Activated CD8-positive, alpha-beta T cell treated with anti-CD3 and anti-CD28 coated beads for 36 hours (primary cell): ENCODE measurements at regions not wholly inside any gene's neighbourhood (a gene's known extent, or its start where the extent isn't known, plus 50 kb on each side); places are given as distances from the start of the nearest gene placed in this dataset.

Source experiments
- ATAC-seq: fragments of 200-7000 bp; cut with Tn5 transposase; one replicate; pipeline ENCODE4 v1.10.0; 2021; ENCODE audit warnings: mild to moderate bottlenecking, moderate library complexity
- CTCF ChIA-PET: fragments of 350-600 bp; sonication (Branson Sonifier 250); formaldehyde crosslinking; loops from one replicate; lab custom pipeline; 2021; ENCODE audit warnings: antibody characterized with exemption; lab: Charles Lee
- POLR2A ChIA-PET: fragments of 350-600 bp; sonication (Branson Sonifier 250); formaldehyde crosslinking; loops from one replicate; lab custom pipeline; 2021; ENCODE audit warnings: antibody characterized with exemption; lab: Charles Lee
- DNase-seq: peaks from one replicate; pipeline ENCODE4 v3.0.0-alpha.2; 2020
- H3K27ac Mint-ChIP-seq: one replicate; pipeline ENCODE4 v1.8.0; 2021; ENCODE audit warnings: mild to moderate bottlenecking, mixed read lengths
- H3K27me3 Mint-ChIP-seq: one replicate; pipeline ENCODE4 v1.8.0; 2021; ENCODE audit warnings: mixed read lengths
- H3K36me3 Mint-ChIP-seq: one replicate; pipeline ENCODE4 v1.8.0; 2021; ENCODE audit warnings: low read depth, mixed read lengths
- H3K4me1 Mint-ChIP-seq: one replicate; pipeline ENCODE4 v1.8.0; 2021; ENCODE audit warnings: low read depth, mixed read lengths
- H3K4me3 Mint-ChIP-seq: one replicate; pipeline ENCODE4 v1.8.0; 2021; ENCODE audit warnings: mild to moderate bottlenecking, moderate library complexity, mixed read lengths
- H3K9me3 Mint-ChIP-seq: one replicate; pipeline ENCODE4 v1.8.0; 2021; ENCODE audit warnings: mixed read lengths
- CTCF ChIP-seq: fragments of 200-600 bp; IDR thresholded peaks from one replicate; pipeline ENCODE4 v1.8.0; 2022; ENCODE audit warnings: antibody characterized with exemption, mild to moderate bottlenecking
- intact Hi-C: fragments of 100-400 bp; cut with micrococcal nuclease; formaldehyde crosslinking; loops from one replicate; pipeline ENCODE4 v1.10.0; 2022

GRCh38 chr9:118222375-118222774, 518.2 kb downstream of the TLR4 start:
- Mint-ChIP-seq H3K4me3 (no peak overlapping the region), H3K27ac (no peak overlapping the region), H3K9me3 (peaks cover 2% of the 10 kb centered on the region), H3K27me3 (peaks cover 1% of the 10 kb centered on the region), H3K4me1 (no peaks in the 10 kb centered on the region), H3K36me3 (no peaks in the 10 kb centered on the region)
- ATAC-seq (no peak), DNase-seq (no peak)
- POLR2A ChIA-PET, result no interaction called here
- intact Hi-C loops, result no loop called here
- no peak for TF ChIP-seq CTCF
- CTCF ChIA-PET, result no interaction called here

GRCh38 chr9:118223111-118223510, 518.9 kb downstream of the TLR4 start:
- peaks cover 2% of the 10 kb centered on the region for H3K9me3 Mint-ChIP-seq
- H3K36me3 Mint-ChIP-seq, result no peaks in the 10 kb centered on the region
- ATAC-seq, result no peak
- ChIA-PET POLR2A (no interaction called here), CTCF (no interaction called here)
- no peak overlapping the region for H3K4me3 Mint-ChIP-seq
- no peak for DNase-seq
- intact Hi-C loops, result no loop called here
- peaks cover 1% of the 10 kb centered on the region for H3K27me3 Mint-ChIP-seq
- no peak overlapping the region for H3K27ac Mint-ChIP-seq
- H3K4me1 Mint-ChIP-seq, result no peaks in the 10 kb centered on the region
- TF ChIP-seq CTCF, result no peak

- CTCF ChIA-PET, result no interaction called here
- no peak for ATAC-seq
- Mint-ChIP-seq H3K27ac (no peak overlapping the region), H3K4me3 (no peak overlapping the region), H3K4me1 (no peaks in the 10 kb centered on the region), H3K9me3 (no peaks in the 10 kb centered on the region), H3K27me3 (no peaks in the 10 kb centered on the region), H3K36me3 (no peaks in the 10 kb centered on the region)
- POLR2A ChIA-PET, result no interaction called here
- DNase-seq, result no peak
- intact Hi-C loops, result no loop called here
- TF ChIP-seq CTCF, result no peak
Observed at GRCh38 chr9:118230329-118230728, 526.1 kb downstream of the TLR4 start.

GRCh38 chr9:118236625-118237024, 532.4 kb downstream of the TLR4 start:
- H3K27me3 Mint-ChIP-seq, result no peaks in the 10 kb centered on the region
- CTCF ChIA-PET, result no interaction called here

GRCh38 chr9:118238139-118238538, 533.9 kb downstream of the TLR4 start:
- Mint-ChIP-seq H3K27ac (no peak overlapping the region), H3K9me3 (peaks cover 6% of the 10 kb centered on the region), H3K4me1 (no peaks in the 10 kb centered on the region), H3K36me3 (no peaks in the 10 kb centered on the region), H3K4me3 (no peak overlapping the region), H3K27me3 (no peaks in the 10 kb centered on the region)
- ChIA-PET POLR2A (no interaction called here), CTCF (no interaction called here)
- DNase-seq, result no peak
- no peak for TF ChIP-seq CTCF
- no peak for ATAC-seq
- intact Hi-C loops, result no loop called here

More at GRCh38 chr9:118236625-118237024, 532.4 kb downstream of the TLR4 start:
- no peak for DNase-seq
- Mint-ChIP-seq H3K4me1 (no peaks in the 10 kb centered on the region), H3K27ac (no peak overlapping the region), H3K9me3 (peaks cover 4% of the 10 kb centered on the region), H3K4me3 (no peak overlapping the region), H3K36me3 (no peaks in the 10 kb centered on the region)
- no peak for TF ChIP-seq CTCF
- POLR2A ChIA-PET, result no interaction called here
- intact Hi-C loops, result no loop called here
- ATAC-seq, result no peak
